Retina (tissue), 1 donor: ENCODE measurements at regions not wholly inside any gene's neighbourhood (a gene's known extent, or its start where the extent isn't known, plus 50 kb on each side); places are given as distances from the start of the nearest gene placed in this dataset.
"Not testable (repeated sequence)": the region's sequence is repeated elsewhere in the genome, so short reads cannot be mapped to it uniquely, and the experiment has no call there.

Experiments
- DNase-seq: peaks from one replicate; pipeline ENCODE4 v3.0.0-alpha.2; 2016

GRCh38 chr5:66425842-66426241 is 170.4 kb upstream of the MAST4 start:
- DNase-seq: peak; percentile 12

DNA sequence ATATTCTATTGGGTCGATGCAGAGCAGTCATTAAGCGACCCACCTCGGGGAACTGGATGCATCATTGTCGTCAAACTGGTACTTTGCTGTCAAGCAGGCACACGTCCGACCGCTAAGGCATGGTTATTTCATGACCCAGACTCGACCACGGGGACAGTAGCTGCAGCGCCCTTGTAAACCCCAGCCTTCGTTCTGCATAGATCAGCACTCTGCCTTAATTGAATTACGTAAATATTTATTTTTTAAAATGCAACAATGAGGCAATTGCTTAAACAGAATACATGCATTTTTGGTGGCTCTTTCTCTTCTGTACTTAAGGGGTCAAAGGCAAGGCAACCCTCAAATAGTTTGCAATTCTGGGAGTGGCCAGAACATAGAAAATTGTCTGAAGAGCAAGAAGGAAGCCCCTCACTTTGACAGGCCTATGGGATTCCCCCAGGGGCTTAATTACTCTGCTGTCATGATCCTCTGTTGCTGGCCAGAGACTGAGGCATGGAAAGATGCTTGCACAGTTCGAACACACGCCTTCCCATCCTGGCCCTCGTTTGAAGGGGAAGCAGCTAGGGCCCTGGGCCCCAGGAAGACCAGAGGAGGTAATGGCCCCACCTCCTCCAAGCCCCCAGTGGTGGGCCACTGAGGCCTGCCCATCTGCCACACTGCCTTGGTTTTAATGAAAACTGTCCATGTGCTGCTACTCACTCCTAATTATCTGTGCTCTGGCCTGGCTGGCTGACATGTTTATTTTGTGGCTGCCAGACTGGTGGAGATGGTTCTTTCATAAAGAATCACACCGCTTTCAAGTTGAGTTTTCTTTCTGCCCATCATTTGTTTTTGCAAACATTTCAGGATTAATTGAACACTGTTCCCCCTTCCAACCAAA is 169.7 kb upstream of the MAST4 start:
- peak; percentile 24 for DNase-seq

DNA sequence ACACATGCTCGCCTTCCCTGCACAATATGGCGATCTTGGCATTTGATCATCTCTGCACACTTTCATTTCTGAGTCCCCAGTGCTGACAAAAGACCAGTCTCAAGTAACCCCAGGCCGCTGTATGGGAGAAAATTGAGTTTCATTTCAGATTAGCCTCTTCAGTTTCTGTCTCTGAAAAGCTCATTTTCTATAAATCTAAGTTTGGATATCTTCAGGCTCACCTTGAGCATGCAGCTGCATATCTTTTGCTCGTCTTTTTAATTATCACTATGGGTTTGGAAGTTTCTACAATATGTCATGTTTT is 169.1 kb upstream of the MAST4 start:
- no peak for DNase-seq

- DNase-seq: no peak
These were observed 159.5 kb upstream of the MAST4 start for GRCh38 chr5:66436721-66437120.

GRCh38 chr5:66438087-66438486 is 158.1 kb upstream of the MAST4 start:
- no peak for DNase-seq

DNA sequence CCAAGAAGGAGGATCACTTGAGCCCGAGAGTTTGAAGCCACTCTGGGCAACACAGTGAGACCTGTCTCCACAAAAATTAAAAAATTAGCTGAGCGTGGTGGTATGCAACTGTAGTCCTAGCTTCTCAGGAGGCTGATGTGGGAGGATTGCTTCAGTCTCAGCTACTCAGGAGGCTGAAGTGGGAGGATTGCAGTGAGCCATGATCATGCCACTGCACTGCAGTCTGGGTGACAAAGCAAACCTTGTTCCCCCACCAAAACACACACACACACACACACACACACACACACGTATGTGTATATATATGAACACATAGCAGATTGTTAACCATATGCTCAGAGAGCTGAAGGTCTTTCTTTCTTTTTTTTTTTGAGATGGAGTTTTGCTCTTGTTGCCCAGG is 157.5 kb upstream of the MAST4 start:
- DNase-seq: no peak

- no peak for DNase-seq
These were observed 156.0 kb upstream of the MAST4 start for GRCh38 chr5:66440202-66440680.

DNA sequence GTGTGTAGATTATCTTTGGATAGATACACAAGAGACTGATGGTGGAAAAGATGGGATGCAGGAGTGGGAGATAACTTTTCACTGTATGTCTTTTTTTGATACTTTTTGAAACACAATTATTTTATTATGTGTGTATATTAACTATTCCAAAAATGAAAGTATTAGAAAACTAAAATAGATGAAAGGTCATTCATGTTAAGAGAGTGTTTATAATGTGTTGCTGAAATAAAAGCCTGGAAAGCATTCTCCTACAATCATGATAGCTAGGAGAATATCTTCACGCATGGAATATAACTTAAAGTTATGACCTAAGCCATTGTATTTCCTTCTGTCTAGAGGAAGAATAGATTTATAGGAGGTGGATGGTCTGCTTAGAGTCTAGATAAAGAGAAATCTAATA is 154.8 kb upstream of the MAST4 start:
- no peak for DNase-seq

GRCh38 chr5:66442951-66443445 is 153.2 kb upstream of the MAST4 start:
- DNase-seq: no peak

DNA sequence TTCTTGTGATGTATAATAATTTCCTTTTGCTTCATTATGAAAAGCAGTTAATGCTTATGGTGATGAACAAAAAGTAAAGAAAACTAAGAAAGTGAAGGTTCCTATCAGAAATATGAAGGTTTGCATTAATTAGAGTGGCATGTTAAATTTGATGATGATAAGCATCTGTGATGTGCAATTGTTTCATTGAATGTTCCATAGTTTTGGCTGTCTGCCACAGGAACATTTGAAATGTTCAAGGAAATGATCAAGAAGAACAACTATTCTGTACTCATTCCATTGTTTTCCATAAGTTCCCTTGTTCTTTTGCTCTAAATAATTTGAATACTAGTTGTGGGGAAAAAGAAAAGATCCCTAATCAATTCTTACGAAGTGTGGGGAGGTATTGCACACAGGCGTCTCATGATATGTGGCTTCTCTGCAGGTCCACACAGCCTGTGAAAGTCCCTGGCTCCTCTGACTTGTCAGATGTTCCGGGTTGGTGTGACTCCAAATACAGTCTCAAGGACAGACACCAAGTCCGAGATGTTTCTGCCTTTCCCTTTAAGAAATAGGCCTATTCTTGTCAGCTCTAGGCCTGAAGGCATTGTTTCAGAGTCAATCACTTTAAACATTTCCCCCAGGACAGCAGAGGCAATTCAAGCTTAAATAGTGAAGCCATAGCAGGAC is 152.6 kb upstream of the MAST4 start:
- no peak for DNase-seq

DNA sequence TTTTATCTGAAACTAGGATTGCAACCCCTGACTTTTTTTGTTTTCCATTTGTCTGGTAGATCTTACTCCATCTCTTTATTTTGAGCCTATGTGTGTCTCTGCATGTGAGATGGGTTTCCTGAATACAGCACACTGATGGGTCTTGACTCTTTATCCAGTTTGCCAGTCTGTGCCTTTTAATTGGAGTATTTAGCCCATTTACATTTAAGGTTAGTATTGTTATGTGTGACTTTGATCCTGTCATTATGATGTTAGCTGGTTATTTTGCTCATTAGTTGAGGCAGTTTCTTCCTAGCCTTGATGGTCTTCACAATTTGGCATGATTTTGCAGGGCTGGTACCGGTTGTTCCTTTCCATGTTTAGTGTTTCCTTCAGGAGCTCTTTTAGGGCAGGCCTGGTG is 148.1 kb upstream of the MAST4 start:
- DNase-seq: not testable (repeated sequence)

DNA sequence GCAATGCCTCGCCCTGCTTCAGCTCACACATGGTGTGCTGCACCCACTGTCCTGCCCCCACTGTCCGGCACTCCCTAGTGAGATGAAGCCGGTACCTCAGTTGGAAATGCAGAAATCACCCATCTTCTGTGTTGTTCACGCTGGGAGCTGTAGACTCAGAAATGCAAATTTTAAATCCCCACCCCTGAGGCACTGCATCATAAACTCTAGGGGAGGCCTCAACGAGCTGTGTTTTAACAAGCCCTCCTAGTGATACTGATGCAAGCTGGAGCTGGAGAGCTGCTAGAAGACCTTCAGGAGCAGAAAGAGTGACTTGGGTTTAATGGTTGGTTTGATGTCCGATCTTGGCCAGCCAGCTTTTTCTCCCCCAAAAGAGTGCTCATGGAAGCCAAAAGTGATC is 146.0 kb upstream of the MAST4 start:
- DNase-seq: no peak

DNA sequence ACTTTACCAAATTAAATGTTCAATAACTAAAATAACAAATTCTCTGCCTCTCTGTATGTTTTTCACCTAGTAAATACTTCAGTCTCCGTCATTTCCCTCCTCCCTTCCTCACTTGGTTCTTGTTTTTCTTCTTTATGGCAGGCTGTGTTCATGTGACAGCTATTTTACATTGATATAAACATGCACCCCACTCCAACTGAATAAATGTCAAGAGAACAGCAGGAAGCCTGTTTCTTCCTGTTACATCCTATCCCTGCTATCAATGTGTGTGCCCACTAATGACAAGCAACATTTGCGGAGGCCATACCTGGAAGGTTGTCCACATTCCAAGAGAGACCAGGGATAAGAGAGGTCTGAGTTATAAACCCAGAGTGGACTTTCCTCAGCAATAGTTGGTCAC is 145.2 kb upstream of the MAST4 start:
- DNase-seq: no peak

GRCh38 chr5:66452109-66452508 is 144.1 kb upstream of the MAST4 start:
- DNase-seq: no peak

- no peak for DNase-seq
These were observed 141.8 kb upstream of the MAST4 start for GRCh38 chr5:66454186-66455078.

DNA sequence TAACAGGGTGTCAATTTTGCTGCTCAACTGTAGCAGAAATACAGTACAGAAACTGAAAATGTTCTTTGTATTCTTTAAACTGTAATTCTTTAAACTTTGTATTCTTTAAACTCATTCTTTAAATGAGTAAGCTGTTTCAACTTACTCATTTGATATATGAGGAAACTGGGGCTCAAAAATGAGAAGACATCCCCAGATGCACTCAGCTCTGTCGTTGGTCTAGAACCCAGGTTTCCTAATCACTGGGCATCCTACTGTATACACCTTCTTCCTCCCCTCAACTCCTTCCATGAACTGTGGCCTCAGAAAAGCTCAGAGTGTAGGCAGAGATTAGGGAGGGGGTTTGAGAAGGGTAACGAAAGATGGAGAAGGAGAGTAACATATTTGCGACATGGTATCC is 136.5 kb upstream of the MAST4 start:
- DNase-seq: no peak

GRCh38 chr5:66467564-66467963 is 128.6 kb upstream of the MAST4 start:
- no peak for DNase-seq

- no peak for DNase-seq
These were observed 126.5 kb upstream of the MAST4 start for GRCh38 chr5:66469684-66470083.

DNA sequence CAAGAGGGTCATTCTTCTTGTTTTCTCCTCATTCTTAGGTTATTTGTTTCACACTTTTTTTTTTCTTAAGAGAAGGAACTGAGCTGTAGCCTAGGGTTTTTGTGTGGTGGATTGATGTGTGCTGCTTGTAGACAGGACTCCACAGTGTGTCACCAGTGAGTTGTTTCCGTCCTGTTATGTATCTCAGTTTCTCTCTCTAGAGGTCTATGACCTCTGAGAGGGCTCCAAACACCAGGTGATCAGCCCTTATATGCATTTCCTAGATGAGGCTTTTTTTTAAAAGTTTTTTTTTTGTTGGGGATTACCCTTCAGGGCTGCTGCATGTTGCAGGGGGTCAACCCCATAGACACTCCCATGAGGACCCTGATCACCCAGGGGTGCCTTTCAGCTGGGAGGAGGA is 124.2 kb upstream of the MAST4 start:
- DNase-seq: no peak

GRCh38 chr5:66475731-66476130 is 120.5 kb upstream of the MAST4 start:
- no peak for DNase-seq

DNA sequence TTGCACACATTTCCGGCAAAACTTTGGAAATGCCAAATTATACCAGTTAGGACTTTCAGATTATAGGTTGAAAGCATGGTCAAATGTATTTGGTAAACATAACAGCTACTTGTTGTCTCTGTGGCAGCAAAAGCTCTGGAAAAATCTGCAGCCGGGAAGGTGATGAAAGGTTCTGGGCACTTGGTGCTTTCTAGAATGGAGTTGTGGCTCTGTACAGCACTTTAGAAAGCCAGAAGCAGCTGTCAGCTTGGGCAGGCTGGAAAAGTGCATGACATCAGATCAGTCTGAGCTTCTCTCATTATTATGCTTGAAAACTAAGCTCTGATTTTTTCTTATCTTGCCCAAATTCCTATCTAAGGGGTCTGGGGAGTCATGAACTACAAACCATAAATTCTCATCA is 118.6 kb upstream of the MAST4 start:
- no peak for DNase-seq

DNA sequence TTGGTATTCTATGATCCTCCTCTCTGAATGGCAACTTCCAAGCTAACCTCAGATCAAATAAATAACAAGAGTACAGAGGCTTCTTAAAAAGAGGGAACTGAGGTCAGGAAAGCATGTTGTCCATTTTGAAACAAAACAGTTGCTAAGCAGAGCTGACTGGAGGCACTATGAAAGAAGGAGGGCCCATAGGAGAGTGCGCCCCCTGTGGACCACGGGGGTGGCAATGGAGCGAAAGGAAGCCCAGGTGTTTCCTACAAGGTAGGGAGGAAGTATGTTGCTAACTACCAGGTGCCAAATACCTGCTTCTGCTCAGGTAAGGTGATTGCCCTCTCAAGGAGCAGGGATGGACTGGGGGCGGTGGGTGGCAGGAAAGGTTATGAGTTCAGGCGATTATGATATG is 101.8 kb upstream of the MAST4 start:
- no peak for DNase-seq

- DNase-seq: no peak
These were observed 97.4 kb upstream of the MAST4 start for GRCh38 chr5:66498791-66499207.
